Panc1 (cell line): ENCODE measurements at regions not wholly inside any gene's neighbourhood (a gene's known extent, or its start where the extent isn't known, plus 50 kb on each side); places are given as distances from the start of the nearest gene placed in this dataset.

Source experiments
- ATAC-seq: fragments of 200-7000 bp; cut with Tn5 transposase; 2 replicates; pipeline ENCODE4 v1.9.1; 2020; ENCODE audit warnings: mild to moderate bottlenecking, moderate library complexity
- BruUV-seq: library from RNA; stranded (reverse); fragments of 400-500 nt; replicated peaks from 2 replicates; lab custom pipeline; 2021; lab: Mats Ljungman, UMichigan
- CTCF ChIA-PET: fragments of 300-600 bp; sonication (Branson Sonifier 250); formaldehyde crosslinking; loops from one replicate; lab custom pipeline; 2022; ENCODE audit warnings: antibody characterized with exemption; lab: Charles Lee
- POLR2A ChIA-PET: fragments of 300-600 bp; sonication (Branson Sonifier 250); formaldehyde crosslinking; loops from one replicate; lab custom pipeline; 2022; ENCODE audit warnings: antibody characterized with exemption; lab: Charles Lee
- DNase-seq: peaks from one replicate; pipeline ENCODE4 v3.0.0-alpha.2; 2010; ENCODE audit warnings: low read depth, low spot score
- H3K27ac ChIP-seq: 2 replicates; pipeline ENCODE4 v1.5.1; 2011; ENCODE audit warnings: mild to moderate bottlenecking, low read length, inconsistent platforms
- H3K27me3 ChIP-seq: fragments of 200-500 bp; sonication (Bioruptor generic); 2 replicates; pipeline ENCODE4 v1.6.0; 2014; ENCODE audit warnings: low read length, inconsistent platforms; ENCODE audit not compliant: control insufficient read depth, insufficient read depth
- H3K36me3 ChIP-seq: fragments of 200-500 bp; sonication (Bioruptor generic); 2 replicates; pipeline ENCODE4 v1.5.1; 2014; ENCODE audit warnings: inconsistent platforms, mild to moderate bottlenecking, low read length, moderate library complexity; ENCODE audit not compliant: control insufficient read depth, insufficient read depth
- H3K4me1 ChIP-seq: 2 replicates; pipeline ENCODE4 v1.5.1; 2011; ENCODE audit warnings: inconsistent platforms, mild to moderate bottlenecking, low read length, moderate library complexity; ENCODE audit not compliant: control insufficient read depth, insufficient read depth
- H3K4me3 ChIP-seq, 2 experiments: 2 replicates each; pipeline ENCODE4 v1.5.1; 2011 to 2012; ENCODE audit warnings: low read depth in 2 of 2, low read length in 2 of 2, mild to moderate bottlenecking in 2 of 2, inconsistent platforms in 1 of 2, moderate library complexity in 1 of 2
- H3K9me3 ChIP-seq: fragments of 200-500 bp; sonication (Bioruptor generic); 2 replicates; pipeline ENCODE4 v1.5.1; 2014; ENCODE audit warnings: low read depth, mild to moderate bottlenecking, inconsistent platforms, low read length, moderate library complexity; ENCODE audit not compliant: control insufficient read depth, insufficient read depth
- CTCF ChIP-seq: fragments of 450-650 bp; IDR thresholded peaks from 2 replicates; pipeline ENCODE4 v1.5.1; 2017; ENCODE audit warnings: mild to moderate bottlenecking
- POLR2AphosphoS5 ChIP-seq: IDR thresholded peaks from 2 replicates; pipeline ENCODE4 v1.6.1; 2012; ENCODE audit warnings: mild to moderate bottlenecking, low read depth, low read length, moderate library complexity
- REST ChIP-seq, 2 experiments: IDR thresholded peaks; 2 replicates each; pipeline ENCODE4 v1.6.1; 2011 to 2012; ENCODE audit warnings: low read depth in 2 of 2, control low read depth in 1 of 2, low read length in 1 of 2, mild to moderate bottlenecking in 1 of 2, moderate library complexity in 1 of 2; ENCODE audit not compliant: insufficient read depth in 1 of 2
- SIN3A ChIP-seq: IDR thresholded peaks from 2 replicates; pipeline ENCODE4 v1.6.1; 2012; ENCODE audit warnings: low read depth, mild to moderate bottlenecking, low read length, moderate library complexity, borderline replicate concordance; ENCODE audit not compliant: insufficient read depth
- TCF7L2 ChIP-seq: IDR thresholded peaks from 2 replicates; pipeline ENCODE4 v1.6.1; 2011; ENCODE audit warnings: mild to moderate bottlenecking, low read depth, low read length, inconsistent platforms
- in situ Hi-C: cut with HindIII; loops from 2 replicates; pipeline ENCODE4 v1.10.0; 2016; ENCODE audit warnings: low sequenced_read_pairs, low pct_unique_long_range_greater_than_20kb
- intact Hi-C: fragments of 100-400 bp; cut with micrococcal nuclease; formaldehyde crosslinking; loops from one replicate; pipeline ENCODE4 v1.10.0; 2022; ENCODE audit not compliant: unreplicated experiment

- ChIA-PET POLR2A (no interaction called here), CTCF (no interaction called here)
- H3K27me3 ChIP-seq = no peaks in the 10 kb centered on the region
- DNase-seq (no peak), ATAC-seq (no peak)
- H3K36me3 ChIP-seq = no peaks in the 10 kb centered on the region; the same call in 1 of the 2 replicates
- H3K27ac ChIP-seq = no peak overlapping the region
- intact Hi-C loops = no loop called here
- H3K4me3 ChIP-seq = no peak overlapping the region
- no peaks in the 10 kb centered on the region for H3K4me1 ChIP-seq
- TF ChIP-seq REST (IDR thresholded peaks at IDR 0.05; ENCODE audit: insufficient read depth in 1 of 2, low read depth in 2 of 2, low read length in 1 of 2) = no peak
- no peak for TF ChIP-seq CTCF
- no peak for TF ChIP-seq SIN3A
- TF ChIP-seq POLR2AphosphoS5 = no peak
- H3K9me3 ChIP-seq = no peaks in the 10 kb centered on the region; the same call in 1 of the 2 replicates
- in situ Hi-C loops = no loop called here
- BruUV-seq = no TSS peak
These were observed 97.2 kb upstream of the ISL1 start for GRCh38 chr5:51286046-51286445.

GRCh38 chr5:51302343-51302742 is 80.9 kb upstream of the ISL1 start:
- intact Hi-C loops (no loop called here), in situ Hi-C loops (no loop called here)
- no peaks in the 10 kb centered on the region for H3K9me3 ChIP-seq
- no peaks in the 10 kb centered on the region for H3K27me3 ChIP-seq
- no peak for ATAC-seq
- ChIA-PET CTCF (no interaction called here), POLR2A (no interaction called here)
- no peak for DNase-seq
- TF ChIP-seq POLR2AphosphoS5 = no peak
- no peak for TF ChIP-seq SIN3A
- no peak for TF ChIP-seq CTCF
- no peak for TF ChIP-seq REST (IDR thresholded peaks at IDR 0.05; ENCODE audit: insufficient read depth in 1 of 2, low read depth in 2 of 2, low read length in 1 of 2)
- no peak for TF ChIP-seq TCF7L2
- H3K4me1 ChIP-seq = no peaks in the 10 kb centered on the region
- no TSS peak for BruUV-seq
- no peak overlapping the region for H3K27ac ChIP-seq
- no peak overlapping the region for H3K4me3 ChIP-seq
- H3K36me3 ChIP-seq = no peaks in the 10 kb centered on the region
